HG02623 (cell line): ENCODE measurements at regions not wholly inside any gene's neighbourhood (a gene's known extent, or its start where the extent isn't known, plus 50 kb on each side); places are given as distances from the start of the nearest gene placed in this dataset.
"Not testable (repeated sequence)": the region's sequence is repeated elsewhere in the genome, so short reads cannot be mapped to it uniquely, and the experiment has no call there.

Experiments used
- ATAC-seq: cut with Tn5 transposase; IDR thresholded peaks from one replicate; pipeline ENCODE4 v1.9.1; 2021; ENCODE audit warnings: moderate library complexity; ENCODE audit not compliant: unreplicated experiment

GRCh38 chr6:169145496-169145895 is 108.2 kb downstream of the THBS2 start:
- no peak for ATAC-seq

GRCh38 chr6:169144356-169144755 is 109.3 kb downstream of the THBS2 start:
- ATAC-seq, result no peak

GRCh38 chr6:169142538-169142844 is 111.2 kb downstream of the THBS2 start:
- ATAC-seq, result no peak

- ATAC-seq, result no peak
These were observed 111.7 kb downstream of the THBS2 start for GRCh38 chr6:169141671-169142537.

- ATAC-seq, result no peak
These were observed 112.6 kb downstream of the THBS2 start for GRCh38 chr6:169140986-169141495.

- no peak for ATAC-seq
These were observed 114.3 kb downstream of the THBS2 start for GRCh38 chr6:169139179-169139971.

- no peak for ATAC-seq
These were observed 121.2 kb downstream of the THBS2 start for GRCh38 chr6:169132352-169132940.

GRCh38 chr6:169131390-169131789 is 122.3 kb downstream of the THBS2 start:
- no peak for ATAC-seq

GRCh38 chr6:169130113-169130512 is 123.5 kb downstream of the THBS2 start:
- ATAC-seq, result no peak

GRCh38 chr6:169121013-169121412 is 132.6 kb downstream of the THBS2 start:
- ATAC-seq, result no peak

- ATAC-seq, result no peak
These were observed 134.0 kb downstream of the THBS2 start for GRCh38 chr6:169119669-169120068.

GRCh38 chr6:169118346-169118830 is 135.3 kb downstream of the THBS2 start:
- no peak for ATAC-seq

- no peak for ATAC-seq
These were observed 136.0 kb downstream of the THBS2 start for GRCh38 chr6:169117663-169118062.

GRCh38 chr6:169115632-169116031 is 138.0 kb downstream of the THBS2 start:
- no peak for ATAC-seq

GRCh38 chr6:169114632-169115031 is 139.0 kb downstream of the THBS2 start:
- ATAC-seq, result not testable (repeated sequence)

- peak; percentile 62 for ATAC-seq
These were observed 140.9 kb downstream of the THBS2 start for GRCh38 chr6:169112483-169113320.

- no peak for ATAC-seq
These were observed 142.4 kb downstream of the THBS2 start for GRCh38 chr6:169111203-169111602.

GRCh38 chr6:169109411-169110220 is 144.0 kb downstream of the THBS2 start:
- ATAC-seq, result no peak

- no peak for ATAC-seq
These were observed 144.9 kb downstream of the THBS2 start for GRCh38 chr6:169108753-169109152.

GRCh38 chr6:169106176-169106575 is 147.5 kb downstream of the THBS2 start:
- ATAC-seq, result no peak
